GM12891 (cell line): ENCODE measurements at regions not wholly inside any gene's neighbourhood (a gene's known extent, or its start where the extent isn't known, plus 50 kb on each side); places are given as distances from the start of the nearest gene placed in this dataset.

Source experiments
- POLR2A ChIP-seq: IDR thresholded peaks from 2 replicates; pipeline ENCODE4 v1.6.1; 2011; ENCODE audit warnings: low read depth, low read length, control low read depth
- POLR2AphosphoS5 ChIP-seq: IDR thresholded peaks from 2 replicates; pipeline ENCODE4 v1.6.1; 2011; ENCODE audit warnings: low read depth, low read length, control low read depth
- POU2F2 ChIP-seq: IDR thresholded peaks from 2 replicates; pipeline ENCODE4 v1.6.1; 2011; ENCODE audit warnings: low read depth, mild to moderate bottlenecking, control low read depth, low read length, moderate library complexity
- TAF1 ChIP-seq: IDR thresholded peaks from 2 replicates; pipeline ENCODE4 v1.6.1; 2011; ENCODE audit warnings: low read depth, low read length, control low read depth

DNA sequence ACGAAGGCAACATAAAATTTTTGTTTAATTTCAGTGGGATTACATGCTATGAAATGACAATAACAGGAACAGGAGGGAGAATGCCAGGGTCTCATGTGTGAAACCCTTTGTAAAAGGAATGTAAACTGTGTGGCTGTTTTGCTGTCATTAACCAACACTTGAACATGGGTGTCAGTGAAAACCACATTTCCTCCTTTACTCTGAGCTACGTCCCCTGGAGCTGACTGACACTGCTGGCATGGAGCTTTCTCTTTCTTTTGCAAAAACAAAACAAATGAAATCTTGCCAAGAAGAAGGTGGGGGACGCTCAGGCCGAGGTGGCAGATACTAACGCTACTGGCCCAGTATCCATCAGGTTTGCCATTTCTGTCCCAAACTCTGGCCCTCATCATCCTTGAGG is 121.4 kb downstream of the DMRT2 start:
- TF ChIP-seq POLR2AphosphoS5: no peak
- TF ChIP-seq POLR2A: no peak
- no peak for TF ChIP-seq TAF1
- no peak for TF ChIP-seq POU2F2
